K562 (cell line): ENCODE measurements at regions not wholly inside any gene's neighbourhood (a gene's known extent, or its start where the extent isn't known, plus 50 kb on each side); places are given as distances from the start of the nearest gene placed in this dataset.

Experiments used
- ATAC-seq: fragments of 200-7000 bp; cut with Tn5 transposase; 3 replicates; pipeline ENCODE4 v1.9.1; 2020; ENCODE audit warnings: moderate library complexity
- BruUV-seq: library from RNA; stranded (reverse); fragments of 400-500 nt; replicated peaks from 2 replicates; lab custom pipeline; 2021; lab: Mats Ljungman, UMichigan
- CTCF ChIA-PET: fragments of 300-600 bp; formaldehyde crosslinking; extraction: SDS; loops from one replicate; lab custom pipeline; 2021; ENCODE audit warnings: low intra/inter-chr PET ratio; lab: Yijun Ruan, JAX
- POLR2A ChIA-PET: fragments of 300-600, 350-650 bp; sonication (Branson Sonifier 250); formaldehyde crosslinking; extraction: SDS; loops from one replicate; lab custom pipeline; 2021; ENCODE audit warnings: antibody characterized with exemption, inconsistent platforms; lab: Yijun Ruan, JAX
- DNase-seq, 4 experiments: peaks; one replicate each; pipeline versions ENCODE4 v3.0.0 to v3.0.0-alpha.2; 2011 to 2018; ENCODE audit warnings: low spot score in 3 of 4, mixed read lengths in 3 of 4; ENCODE audit errors: extremely low read depth in 1 of 4
- FAIRE-seq: peaks from 2 replicates; lab custom pipeline; 2011; peaks lifted over from hg19 to GRCh38; lab: Jason Lieb, UNC
- H2AFZ ChIP-seq: 2 replicates; pipeline ENCODE4 v1.6.0; 2011; ENCODE audit warnings: low read depth, low read length, control low read depth, inconsistent platforms
- H3K27ac ChIP-seq: fragments of 200-600 bp; 3 replicates; pipeline ENCODE4 v1.8.0; 2011; ENCODE audit warnings: low read depth, mild to moderate bottlenecking, control low read depth, inconsistent platforms, low read length, moderate library complexity, mixed read lengths; ENCODE audit errors: extremely low read depth
- H3K27me3 ChIP-seq, 2 experiments: fragments of 300-600 bp in 1 of 2; 2 replicates in 1 of 2; 3 replicates in 1 of 2; pipeline versions ENCODE4 v1.6.0 to v1.8.0; 2011; ENCODE audit warnings: inconsistent platforms in 2 of 2, low read length in 2 of 2, mild to moderate bottlenecking in 1 of 2, mixed read lengths in 1 of 2, moderate library complexity in 1 of 2; ENCODE audit not compliant: control insufficient read depth in 2 of 2, insufficient read depth in 2 of 2
- H3K36me3 ChIP-seq: fragments of 300-600 bp; 3 replicates; pipeline ENCODE4 v1.8.0; 2011; ENCODE audit warnings: mild to moderate bottlenecking, low read length, inconsistent platforms; ENCODE audit not compliant: control insufficient read depth, insufficient read depth
- H3K4me1 ChIP-seq, 2 experiments: fragments of 200-600 bp in 1 of 2; replicated peaks in 1 of 2; 2 replicates in 1 of 2; 3 replicates in 1 of 2; pipeline versions ENCODE4 v1.5.1 to v1.8.0; 2011; ENCODE audit warnings: inconsistent platforms in 2 of 2, low read length in 2 of 2, mild to moderate bottlenecking in 1 of 2, mixed read lengths in 1 of 2, moderate library complexity in 1 of 2; ENCODE audit not compliant: control insufficient read depth in 2 of 2, insufficient read depth in 2 of 2
- H3K4me2 ChIP-seq: 2 replicates; pipeline ENCODE4 v1.6.1; 2011; ENCODE audit warnings: low read length, control low read depth, inconsistent platforms, mixed read lengths; ENCODE audit not compliant: insufficient read depth
- H3K4me3 ChIP-seq: fragments of 200-600 bp; sonication (generic), shearing (Covaris generic); 2 replicates; pipeline ENCODE4 v1.5.1; 2016; ENCODE audit warnings: control low read depth, inconsistent platforms
- H3K79me2 ChIP-seq: fragments of 200-600 bp; 3 replicates; pipeline ENCODE4 v1.8.0; 2011; ENCODE audit warnings: low read length, inconsistent platforms; ENCODE audit not compliant: control insufficient read depth, insufficient read depth
- H3K9ac ChIP-seq, 2 experiments: 2 replicates each; pipeline versions ENCODE4 v1.6.0 to v1.6.1; 2011; ENCODE audit warnings: low read depth in 2 of 2, low read length in 2 of 2, control low read depth in 1 of 2, inconsistent platforms in 1 of 2, mild to moderate bottlenecking in 1 of 2, mixed read lengths in 1 of 2; ENCODE audit not compliant: insufficient read depth in 1 of 2
- H3K9me1 ChIP-seq: one replicate; pipeline ENCODE4 v1.6.0; 2011; ENCODE audit warnings: inconsistent platforms, mild to moderate bottlenecking, low read length, moderate library complexity; ENCODE audit not compliant: control insufficient read depth, insufficient read depth
- H3K9me3 ChIP-seq: replicated peaks from 2 replicates; pipeline ENCODE4 v1.5.1; 2011; ENCODE audit warnings: low read depth, low read length, inconsistent platforms; ENCODE audit not compliant: control insufficient read depth, insufficient read depth
- H4K20me1 ChIP-seq: replicated peaks from 2 replicates; pipeline ENCODE4 v1.6.1; 2011; ENCODE audit warnings: low read length, inconsistent platforms, mixed read lengths; ENCODE audit not compliant: control insufficient read depth, insufficient read depth
- HNRNPH1 ChIP-seq: fragments of 200-400 bp; formaldehyde crosslinking; optimal IDR thresholded peaks from 2 replicates; pipeline ENCODE3; 2017; ENCODE audit warnings: low read depth, mild to moderate bottlenecking, low read length, moderate library complexity
- MEIS2 ChIP-seq: fragments of 450-650 bp; IDR thresholded peaks from 2 replicates; pipeline ENCODE4 v1.6.1; 2014; ENCODE audit warnings: mild to moderate bottlenecking; ENCODE audit not compliant: partially characterized antibody
- NEUROD1 ChIP-seq: fragments of 150-350 bp; IDR thresholded peaks from 2 replicates; pipeline ENCODE4 v1.6.1; 2014; ENCODE audit warnings: borderline replicate concordance, low read length, low read depth; ENCODE audit not compliant: partially characterized antibody
- NFIX ChIP-seq: fragments of 250-450 bp; sonication (Bioruptor Pico); IDR thresholded peaks from 2 replicates; pipeline ENCODE4 v1.4.0; 2020; ENCODE audit warnings: low read depth, mild to moderate bottlenecking, moderate library complexity
- NKRF ChIP-seq: fragments of 450-650 bp; IDR thresholded peaks from 2 replicates; pipeline ENCODE4 v1.6.1; 2016; ENCODE audit warnings: borderline replicate concordance
- RUNX1 ChIP-seq: sonication (generic); IDR thresholded peaks from 2 replicates; pipeline ENCODE4 v1.6.1; 2016; ENCODE audit warnings: antibody characterized with exemption, low read depth
- SRSF3 ChIP-seq: fragments of 200-400 bp; formaldehyde crosslinking; IDR thresholded peaks from 2 replicates; pipeline ENCODE4 v1.6.1; 2016; ENCODE audit warnings: mild to moderate bottlenecking, low read length, moderate library complexity; ENCODE audit not compliant: insufficient read depth
- ZBTB1 ChIP-seq: sonication (generic); formaldehyde crosslinking; IDR thresholded peaks from 2 replicates; pipeline ENCODE4 v1.8.1; 2023; ENCODE audit warnings: missing genetic modification reagents, low read depth, mild to moderate bottlenecking, borderline replicate concordance
- ZBTB17 ChIP-seq: fragments of 450-650 bp; formaldehyde crosslinking; IDR thresholded peaks from 2 replicates; pipeline ENCODE4 v1.4.0; 2020; ENCODE audit warnings: mild to moderate bottlenecking
- ZFP1 ChIP-seq: fragments of 450-650 bp; formaldehyde crosslinking; IDR thresholded peaks from 2 replicates; pipeline ENCODE4 v1.4.0; 2020; ENCODE audit warnings: mild to moderate bottlenecking, mixed read lengths
- ZNF280B ChIP-seq: fragments of 250-450 bp; sonication (Bioruptor Pico); IDR thresholded peaks from 2 replicates; pipeline ENCODE4 v1.5.1; 2021; ENCODE audit warnings: mild to moderate bottlenecking
- ZNF41 ChIP-seq: fragments of 250-450 bp; sonication (Bioruptor Pico); conservative IDR thresholded peaks from 2 replicates; pipeline ENCODE4 v1.4.0; 2020; ENCODE audit warnings: mild to moderate bottlenecking
- ZNF75A ChIP-seq: fragments of 450-650 bp; formaldehyde crosslinking; IDR thresholded peaks from 2 replicates; pipeline ENCODE4 v1.4.0; 2020; ENCODE audit warnings: mild to moderate bottlenecking
- in situ Hi-C: fragments of 300-500 bp; cut with MboI; formaldehyde crosslinking; loops from 4 replicates; pipeline ENCODE4 v1.15.0; 2018; ENCODE audit warnings: inconsistent platforms, mixed read lengths
- intact Hi-C: fragments of 100-400 bp; cut with micrococcal nuclease; formaldehyde crosslinking; loops from 2 replicates; pipeline ENCODE4 v1.14.2; 2022

GRCh38 chr18:43863180-43863579 lies 585.9 kb upstream of the SYT4 start (continued):
- no peak for TF ChIP-seq ZNF280B (CRISPR knock-in tag)
- TF ChIP-seq RUNX1 = no peak
- TF ChIP-seq NKRF = no peak
- no peak for TF ChIP-seq SRSF3
- TF ChIP-seq NFIX (CRISPR knock-in tag) = no peak
- TF ChIP-seq NEUROD1 = no peak
- TF ChIP-seq, all 486 proteins: peak for 0

GRCh38 chr18:43866696-43867095 lies 589.4 kb upstream of the SYT4 start:
- CTCF ChIA-PET = no interaction called here
- Histone ChIP-seq H3K27me3 (no peaks in the 10 kb centered on the region), H3K27ac (no peak overlapping the region), H3K9ac (no peak overlapping the region), H3K36me3 (no peaks in the 10 kb centered on the region), H3K79me2 (no peaks in the 10 kb centered on the region), H3K9me3 (no peaks in the 10 kb centered on the region), H2AFZ (no peak overlapping the region), H3K9me1 (no peaks in the 10 kb centered on the region), H3K4me1 (no peaks in the 10 kb centered on the region), H3K4me3 (no peak overlapping the region), H3K4me2 (no peak overlapping the region), H4K20me1 (no peaks in the 10 kb centered on the region)
- ATAC-seq (no peak), DNase-seq (no peak), FAIRE-seq (no peak)
- intact Hi-C loops (no loop called here), in situ Hi-C loops (no loop called here)
- POLR2A ChIA-PET = no interaction called here
- TF ChIP-seq ZFP1 (no peak), ZNF75A (CRISPR knock-in tag) (no peak), ZBTB17 (CRISPR knock-in tag) (no peak), ZNF41 (CRISPR knock-in tag) (no peak), MEIS2 (no peak), HNRNPH1 (no peak), ZBTB1 (CRISPR knock-in tag) (no peak)
- BruUV-seq = no TSS peak
